ENCODE measurements at regions not wholly inside any gene's neighbourhood (a gene's known extent, or its start where the extent isn't known, plus 50 kb on each side); places are given as distances from the start of the nearest gene placed in this dataset.

DNA sequence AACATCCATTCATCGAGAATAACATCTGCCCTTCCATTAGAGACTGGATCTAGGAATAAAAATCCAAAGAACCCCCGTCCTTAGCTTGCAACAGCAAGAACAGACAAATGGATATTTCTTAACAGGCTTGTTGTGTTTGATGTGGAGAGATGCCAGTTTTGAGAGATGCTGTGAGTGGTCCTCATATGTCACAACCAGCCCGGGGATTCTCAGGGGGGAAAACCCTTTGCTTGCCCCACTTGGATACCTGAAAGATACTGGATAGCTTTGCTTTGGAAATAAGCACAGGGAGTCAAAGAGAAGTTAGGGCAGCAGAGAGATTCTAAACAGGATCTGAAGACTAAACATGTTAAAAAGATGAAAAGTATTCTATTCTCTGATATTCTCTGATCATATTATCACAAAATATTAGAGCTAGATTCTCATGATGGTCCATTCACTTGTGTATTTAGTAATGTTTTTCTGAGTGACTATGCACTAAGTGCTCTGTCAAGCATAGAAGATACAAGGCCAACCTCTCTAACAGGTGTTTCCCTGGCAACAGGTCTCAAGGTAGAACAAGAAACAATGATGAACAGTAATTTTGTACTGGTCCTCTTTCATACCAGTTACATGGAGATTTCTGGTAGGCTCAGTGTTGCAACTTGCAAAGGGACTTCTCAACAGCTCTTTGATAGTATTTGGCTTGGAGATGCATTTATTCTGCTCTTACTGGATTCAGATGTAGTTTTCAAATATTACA, 348.2 kb downstream of the MYCN start:
- DNase-seq, result no peak

DNA sequence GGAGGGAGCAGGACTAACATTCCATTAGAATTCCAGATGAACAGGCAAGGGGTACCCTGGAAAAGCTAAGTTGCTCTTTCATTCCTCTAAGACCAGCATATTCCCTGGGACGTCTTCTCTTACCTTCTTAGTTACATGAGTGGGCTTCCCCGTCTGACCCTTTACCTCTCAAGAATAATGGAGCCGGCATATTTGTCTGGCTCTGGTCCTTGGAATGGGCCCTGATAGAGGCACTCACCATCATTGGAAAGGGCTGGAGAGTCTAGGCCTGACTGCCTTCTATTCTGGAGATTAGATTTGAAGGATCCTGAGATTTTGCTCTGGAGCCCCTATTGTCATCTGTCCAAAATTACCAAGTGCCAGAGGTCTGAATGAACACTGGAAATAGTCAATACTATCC, 347.5 kb downstream of the MYCN start:
- no peak for DNase-seq

GRCh38 chr2:16287281-16287680, 346.9 kb downstream of the MYCN start:
- no peak for DNase-seq

DNA sequence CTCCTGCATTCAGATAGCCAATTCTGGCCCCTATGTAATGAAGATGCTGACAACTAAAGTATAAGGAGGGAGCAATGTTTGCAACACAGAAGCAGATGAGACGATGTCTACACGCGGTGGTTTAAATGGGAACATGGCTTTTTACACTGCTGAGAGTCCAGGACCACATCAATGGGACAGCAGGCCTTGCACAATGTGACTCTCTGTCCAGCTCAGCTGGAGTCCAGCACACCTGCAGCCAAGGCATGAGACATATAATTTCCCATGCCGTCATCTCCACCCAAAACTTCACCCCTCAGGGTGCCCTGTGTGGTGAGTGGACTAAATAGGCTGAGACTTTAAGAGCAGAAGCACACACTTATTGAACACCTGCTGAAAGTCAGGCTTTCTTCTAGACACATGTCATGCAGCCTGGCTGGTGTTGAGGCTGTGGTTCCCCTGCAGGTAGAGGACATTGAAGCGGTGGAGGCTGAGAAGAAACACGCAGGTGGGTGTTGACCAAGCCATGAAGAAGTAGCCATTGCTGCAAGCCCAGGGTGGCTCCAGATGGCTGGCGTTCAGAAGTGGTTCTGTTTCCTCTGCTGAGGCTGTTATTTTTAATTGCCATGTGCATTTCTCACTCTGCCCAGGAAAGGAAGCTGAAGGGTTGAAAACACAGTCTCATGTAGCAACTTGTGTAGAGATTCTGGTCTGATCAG, 345.6 kb downstream of the MYCN start:
- no peak for DNase-seq

DNA sequence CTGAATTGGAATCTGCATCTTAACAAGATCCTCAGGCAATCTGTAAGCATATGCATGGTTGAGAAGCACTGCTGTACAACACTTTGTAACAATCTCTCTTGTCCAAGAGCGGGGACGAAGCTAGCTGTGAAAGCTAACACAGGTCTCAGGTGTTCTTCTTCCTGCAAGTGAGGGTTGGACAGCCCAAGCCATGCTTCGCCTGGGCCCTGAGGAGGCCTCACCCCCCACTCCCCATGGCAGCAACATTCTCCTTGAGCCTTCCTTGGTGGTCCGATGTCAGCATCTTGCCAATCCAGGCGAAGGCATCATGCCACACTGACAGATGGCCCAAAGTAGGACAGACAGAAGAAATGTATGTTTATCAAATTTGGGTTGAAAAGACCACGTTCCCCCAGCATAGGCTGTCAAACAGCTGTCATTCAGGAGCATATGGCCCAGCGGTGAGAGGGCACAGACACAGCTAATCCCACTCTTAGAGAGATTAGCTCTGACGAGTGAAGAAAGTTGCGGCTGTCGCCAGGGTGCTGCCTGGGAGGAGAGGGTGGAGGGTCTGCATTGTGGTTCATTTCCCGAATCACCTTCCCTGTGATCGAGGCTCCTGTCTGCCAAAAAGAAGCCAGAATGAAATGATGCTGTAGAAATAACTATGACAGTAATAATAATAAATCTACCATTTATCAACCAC, 344.7 kb downstream of the MYCN start:
- DNase-seq, result no peak

DNA sequence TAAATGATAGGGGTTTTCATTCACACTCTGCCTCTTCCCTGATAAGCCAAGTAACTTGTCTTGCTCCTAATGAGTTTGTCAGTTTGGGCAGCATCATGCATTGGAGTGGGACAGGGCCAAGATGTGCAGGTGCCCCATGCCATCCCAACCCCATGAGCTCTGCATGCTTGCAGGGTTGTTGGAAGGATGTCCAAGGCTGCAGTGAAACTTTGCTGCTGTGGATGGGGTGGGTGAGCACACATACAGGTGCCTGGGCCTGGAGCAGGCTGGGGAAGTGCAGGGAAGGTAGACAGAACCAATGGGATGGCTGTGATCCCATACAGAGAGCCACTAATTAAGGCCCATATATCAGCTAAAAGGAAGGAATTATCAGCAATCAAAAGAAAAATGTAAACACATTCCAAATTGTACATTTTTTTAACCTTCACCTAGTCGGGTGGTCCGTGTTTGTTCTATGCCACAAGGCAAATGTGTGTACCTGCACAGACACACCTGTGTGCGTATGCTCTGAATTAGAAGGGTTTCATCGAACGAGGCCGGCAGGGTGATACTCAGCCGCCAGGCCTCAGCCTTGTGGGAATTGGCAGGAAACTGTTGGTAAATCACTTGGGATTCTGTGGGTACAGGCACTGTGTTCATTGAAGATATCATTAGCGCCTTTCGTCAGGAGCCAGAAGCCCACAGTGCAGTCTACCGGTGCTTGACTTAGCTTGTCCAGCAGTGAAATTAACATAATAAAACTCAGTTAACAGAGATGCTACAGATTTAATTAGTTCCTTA, 342.9 kb downstream of the MYCN start:
- no peak for DNase-seq

DNA sequence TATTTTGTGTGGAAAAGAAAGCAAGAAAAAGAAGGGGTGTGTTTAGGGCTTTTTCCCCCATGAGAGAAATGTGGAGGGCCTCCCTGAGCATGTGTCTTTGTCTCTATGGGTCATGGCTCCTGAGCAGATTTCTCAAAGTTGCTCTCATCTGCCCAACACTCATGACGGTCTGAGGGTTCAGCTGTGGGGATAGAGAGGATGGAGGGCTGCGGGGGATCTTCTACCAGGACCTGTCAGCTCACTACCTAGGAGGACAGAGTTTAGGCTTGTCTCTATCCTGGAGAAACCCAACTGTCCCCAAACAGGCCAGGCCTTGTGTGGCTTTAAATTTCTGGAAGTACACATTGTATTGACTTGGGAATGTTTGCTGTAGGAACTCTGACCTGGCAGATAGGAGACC, 342.2 kb downstream of the MYCN start:
- DNase-seq, result no peak

GRCh38 chr2:16281451-16282335, 341.3 kb downstream of the MYCN start:
- DNase-seq, result no peak

- no peak for DNase-seq
These were observed 339.7 kb downstream of the MYCN start for GRCh38 chr2:16280081-16280480.

GRCh38 chr2:16279641-16280040, 339.3 kb downstream of the MYCN start:
- DNase-seq, result no peak

DNA sequence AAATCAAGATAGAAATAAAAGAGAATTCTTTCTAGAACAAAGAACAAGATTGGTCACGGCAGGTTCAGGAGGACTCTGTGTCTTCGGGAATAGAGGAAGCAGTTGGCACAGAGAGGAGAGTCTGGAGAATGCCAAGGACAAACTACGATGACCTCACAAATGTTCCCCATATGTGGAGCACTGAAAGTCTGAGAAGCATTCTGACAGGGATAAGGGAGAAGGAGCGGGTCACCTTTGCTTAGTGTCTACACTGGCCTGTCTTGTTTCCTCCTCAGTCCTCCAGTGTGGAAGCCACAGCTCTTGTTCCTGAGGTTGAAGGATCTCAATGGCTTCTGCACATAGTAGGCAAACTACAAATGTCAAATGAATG, 338.8 kb downstream of the MYCN start:
- no peak for DNase-seq

- no peak for DNase-seq
These were observed 338.3 kb downstream of the MYCN start for GRCh38 chr2:16278421-16279200.

GRCh38 chr2:16277117-16277516, 336.8 kb downstream of the MYCN start:
- DNase-seq, result no peak

GRCh38 chr2:16275661-16276060, 335.3 kb downstream of the MYCN start:
- DNase-seq, result no peak

- no peak for DNase-seq
These were observed 334.8 kb downstream of the MYCN start for GRCh38 chr2:16275131-16275530.

DNA sequence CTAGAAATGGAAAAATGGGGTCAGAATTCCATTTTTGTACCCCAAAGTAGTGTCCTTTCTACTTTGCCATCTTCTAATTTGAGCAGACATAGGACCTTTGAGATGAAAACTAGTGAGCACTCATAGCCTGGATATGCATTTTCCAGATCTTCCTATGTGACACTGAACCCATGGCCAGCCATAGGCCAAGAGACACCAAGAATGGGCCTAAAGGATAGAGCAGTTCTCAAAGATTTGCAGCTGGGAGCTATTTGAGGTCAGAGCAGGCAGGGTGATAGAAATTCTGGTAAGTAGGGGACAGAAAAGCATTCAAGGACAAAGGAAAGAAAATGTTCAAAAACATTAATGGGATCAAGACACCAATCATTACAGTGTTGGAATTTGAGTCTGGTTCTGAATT, 332.8 kb downstream of the MYCN start:
- no peak for DNase-seq

- DNase-seq, result no peak
These were observed 331.9 kb downstream of the MYCN start for GRCh38 chr2:16272038-16272788.

GRCh38 chr2:16271231-16271896, 331.0 kb downstream of the MYCN start:
- DNase-seq, result no peak

- DNase-seq, result no peak
These were observed 330.1 kb downstream of the MYCN start for GRCh38 chr2:16270441-16270840.

Data from NCI-H2227 treated with DMSO at 0.1 percent for 48 hours (cell line).